ENCODE measurements at regions not wholly inside any gene's neighbourhood (a gene's known extent, or its start where the extent isn't known, plus 50 kb on each side); places are given as distances from the start of the nearest gene placed in this dataset.

DNA sequence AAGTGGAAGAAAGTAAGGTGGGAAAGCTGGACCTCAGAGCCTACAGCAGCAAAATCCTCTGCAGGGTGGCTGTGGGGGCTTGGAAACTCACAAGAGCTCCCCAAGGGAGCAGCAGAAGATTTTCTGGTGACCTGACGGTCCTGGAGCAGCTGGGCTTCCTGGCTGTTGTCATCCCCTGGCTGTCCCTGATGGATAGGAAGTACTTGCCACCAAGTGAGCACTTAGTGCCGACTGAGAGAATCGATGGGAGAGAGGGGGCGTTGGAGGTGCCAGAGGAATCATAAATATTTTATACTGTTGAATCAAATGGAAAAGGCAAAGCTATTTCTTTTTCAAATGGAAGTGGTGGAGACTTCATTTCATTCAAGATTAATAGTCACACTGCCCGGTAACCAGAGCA, 167.1 kb upstream of the ITGB1 start:
- TF ChIP-seq, protein P1, sequence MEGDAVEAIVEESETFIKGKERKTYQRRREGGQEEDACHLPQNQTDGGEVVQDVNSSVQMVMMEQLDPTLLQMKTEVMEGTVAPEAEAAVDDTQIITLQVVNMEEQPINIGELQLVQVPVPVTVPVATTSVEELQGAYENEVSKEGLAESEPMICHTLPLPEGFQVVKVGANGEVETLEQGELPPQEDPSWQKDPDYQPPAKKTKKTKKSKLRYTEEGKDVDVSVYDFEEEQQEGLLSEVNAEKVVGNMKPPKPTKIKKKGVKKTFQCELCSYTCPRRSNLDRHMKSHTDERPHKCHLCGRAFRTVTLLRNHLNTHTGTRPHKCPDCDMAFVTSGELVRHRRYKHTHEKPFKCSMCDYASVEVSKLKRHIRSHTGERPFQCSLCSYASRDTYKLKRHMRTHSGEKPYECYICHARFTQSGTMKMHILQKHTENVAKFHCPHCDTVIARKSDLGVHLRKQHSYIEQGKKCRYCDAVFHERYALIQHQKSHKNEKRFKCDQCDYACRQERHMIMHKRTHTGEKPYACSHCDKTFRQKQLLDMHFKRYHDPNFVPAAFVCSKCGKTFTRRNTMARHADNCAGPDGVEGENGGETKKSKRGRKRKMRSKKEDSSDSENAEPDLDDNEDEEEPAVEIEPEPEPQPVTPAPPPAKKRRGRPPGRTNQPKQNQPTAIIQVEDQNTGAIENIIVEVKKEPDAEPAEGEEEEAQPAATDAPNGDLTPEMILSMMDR (IDR thresholded peaks at IDR 0.05): no peak
- TF ChIP-seq POLR2A (IDR thresholded peaks at IDR 0.05) (no peak), POLR2AphosphoS5 (IDR thresholded peaks at IDR 0.05) (no peak)

All from prostate gland (tissue), 2 donors.